Naive thymus-derived CD8-positive, alpha-beta T cell (primary cell): ENCODE measurements at regions not wholly inside any gene's neighbourhood (a gene's known extent, or its start where the extent isn't known, plus 50 kb on each side); places are given as distances from the start of the nearest gene placed in this dataset.
A peak's percentile ranks its signal among the peaks of the same experiment; 100 is the strongest.

ENCODE experiments used
- ATAC-seq, 2 donors: fragments of 150-1000 bp; cut with Tn5 transposase in 1 of 2; sonication (Bioruptor Pico), chemical (Tn5 transposase) in 1 of 2; 1 replicate in 1 of 2; 2 replicates in 1 of 2; pipeline ENCODE4 v1.10.0; 2021; ENCODE audit warnings: mild to moderate bottlenecking in 2 of 2, moderate library complexity in 2 of 2
- POLR2A ChIA-PET: fragments of 350-600 bp; sonication (Branson Sonifier 250); formaldehyde crosslinking; loops from one replicate; lab custom pipeline; 2021; ENCODE audit warnings: antibody characterized with exemption; lab: Charles Lee
- DNase-seq, 10 donors: peaks; one replicate each; pipeline versions ENCODE4 v3.0.0 to v3.0.0-alpha.2; 2020 to 2022
- H3K27ac Mint-ChIP-seq, 10 donors: one replicate each; pipeline ENCODE4 v1.8.0; 2020 to 2022; ENCODE audit warnings: mild to moderate bottlenecking in 10 of 10, mixed read lengths in 10 of 10, moderate library complexity in 4 of 10, inconsistent platforms in 1 of 10
- H3K27me3 Mint-ChIP-seq, 5 donors: one replicate each; pipeline ENCODE4 v1.8.0; 2021 to 2022; ENCODE audit warnings: mixed read lengths in 5 of 5
- H3K36me3 Mint-ChIP-seq, 3 donors: one replicate each; pipeline ENCODE4 v1.8.0; 2020 to 2022; ENCODE audit warnings: mixed read lengths in 3 of 3, mild to moderate bottlenecking in 2 of 3, inconsistent platforms in 1 of 3
- H3K4me1 Mint-ChIP-seq, 4 donors: one replicate each; pipeline ENCODE4 v1.8.0; 2021 to 2022; ENCODE audit warnings: mixed read lengths in 4 of 4
- H3K4me3 Mint-ChIP-seq, 10 donors: one replicate each; pipeline ENCODE4 v1.8.0; 2020 to 2022; ENCODE audit warnings: mild to moderate bottlenecking in 10 of 10, mixed read lengths in 10 of 10, moderate library complexity in 6 of 10, inconsistent platforms in 1 of 10
- H3K9me3 Mint-ChIP-seq, 9 donors: one replicate each; pipeline ENCODE4 v1.8.0; 2020 to 2022; ENCODE audit warnings: mixed read lengths in 9 of 9, mild to moderate bottlenecking in 3 of 9, inconsistent platforms in 1 of 9, moderate library complexity in 1 of 9

DNA sequence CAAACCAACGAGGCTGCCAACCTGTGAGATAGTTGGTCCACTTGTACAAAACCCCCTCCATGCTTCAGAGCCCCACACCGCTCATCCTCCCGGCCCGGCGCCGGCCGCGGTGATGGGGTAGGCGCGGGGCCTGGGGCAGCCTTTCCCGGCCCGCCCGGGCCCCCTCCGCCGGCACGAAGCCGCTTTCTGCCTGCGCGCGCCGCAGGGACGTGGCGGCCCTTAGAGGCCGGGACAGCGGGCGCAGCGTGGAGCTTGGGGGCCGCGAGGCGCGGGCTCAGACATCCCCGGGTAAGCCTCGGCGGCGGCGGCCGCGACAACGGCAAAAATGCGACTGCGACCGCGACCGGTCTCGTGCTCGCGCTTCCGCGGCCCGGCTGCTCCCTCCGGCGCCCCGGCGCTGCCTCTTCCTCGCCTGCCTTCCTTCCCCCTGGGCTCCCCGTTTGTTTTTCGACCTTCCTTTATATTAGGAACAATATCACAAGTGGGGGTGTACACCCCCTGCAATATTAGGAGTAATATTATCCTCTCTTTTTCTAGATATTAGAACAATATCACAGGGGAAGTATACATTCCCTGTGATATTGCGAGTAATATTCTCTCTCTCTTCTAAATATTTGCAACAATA is 53.9 kb upstream of the CEACAM21 start:
- Mint-ChIP-seq H3K4me3 (peak overlapping the region; percentile 77 to 94 (median 90)), H3K27me3 (peaks cover 0 to 14% (median 8%) of the 10 kb centered on the region in 5 donors), H3K9me3 (peaks cover 0 to 3% (median 0%) of the 10 kb centered on the region in 9 donors), H3K4me1 (peaks cover 17 to 39% (median 25%) of the 10 kb centered on the region in 4 donors), H3K27ac (peak overlapping the region; percentile 91 to 98 (median 96)), H3K36me3 (no peaks in the 10 kb centered on the region)
- POLR2A ChIA-PET, result interaction anchor here (0.6 to 2.2 kb wide), 6 partner anchors 10 to 42 kb away, joined by 3 to 17 read pairs (median 7); no protein-coding TSS in a partner anchor
- ATAC-seq (peak; percentile 75 to 84), DNase-seq (peak in 9 of 10 donors; percentile 29 to 67 (median 47))

DNA sequence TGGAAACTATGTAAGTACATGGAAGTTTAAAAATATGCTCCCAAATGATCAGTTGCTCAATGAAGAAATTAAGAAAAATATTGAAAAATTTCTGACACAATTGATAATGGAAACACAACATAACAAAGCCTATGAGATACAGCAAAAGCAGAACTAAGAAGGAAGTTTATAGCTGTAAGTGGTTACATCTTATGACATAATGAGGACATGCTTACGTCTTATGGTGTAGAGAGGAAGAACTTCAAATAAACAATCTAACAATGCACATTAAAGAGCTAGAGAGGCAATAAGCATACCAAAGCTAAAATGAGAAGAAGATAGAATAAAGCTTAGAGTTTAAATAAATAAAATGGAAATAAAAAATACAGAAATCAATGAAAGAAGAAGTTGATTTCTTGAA is 50.0 kb upstream of the CEACAM21 start:
- ATAC-seq, result no peak
- POLR2A ChIA-PET, result interaction anchor here (0.7 to 0.9 kb wide), 2 partner anchors 21 to 23 kb away, joined by 3 to 7 read pairs; no protein-coding TSS in a partner anchor
- DNase-seq, result no peak
- peaks cover 0 to 23% (median 9%) of the 10 kb centered on the region in 9 donors for H3K9me3 Mint-ChIP-seq
- H3K4me1 Mint-ChIP-seq, result peaks cover 24 to 44% (median 33%) of the 10 kb centered on the region in 4 donors
- peaks cover 0 to 5% (median 5%) of the 10 kb centered on the region in 3 donors for H3K36me3 Mint-ChIP-seq
- no peak overlapping the region for H3K27ac Mint-ChIP-seq
- no peak overlapping the region for H3K4me3 Mint-ChIP-seq
- H3K27me3 Mint-ChIP-seq, result peaks cover 0 to 5% (median 0%) of the 10 kb centered on the region in 5 donors
